Mesenchymal stem cell (in vitro differentiated cells and primary cell): ENCODE measurements at regions not wholly inside any gene's neighbourhood (a gene's known extent, or its start where the extent isn't known, plus 50 kb on each side); places are given as distances from the start of the nearest gene placed in this dataset.
A peak's percentile ranks its signal among the peaks of the same experiment; 100 is the strongest.

Experiments used
- DNase-seq: peaks from one replicate; pipeline ENCODE4 v3.0.0-alpha.2; 2013
- H2AFZ ChIP-seq: one replicate; pipeline ENCODE4 v1.6.1; 2013; ENCODE audit warnings: low read depth, mild to moderate bottlenecking, control low read depth, inconsistent platforms, low read length, moderate library complexity
- H2AK5ac ChIP-seq: 2 replicates; pipeline ENCODE4 v1.6.1; 2013; ENCODE audit warnings: low read length, moderate library complexity, mild to moderate bottlenecking, inconsistent platforms; ENCODE audit not compliant: severe bottlenecking
- H2BK120ac ChIP-seq: one replicate; pipeline ENCODE4 v1.6.1; 2013; ENCODE audit warnings: low read depth, mild to moderate bottlenecking, inconsistent platforms, low read length, moderate library complexity
- H2BK12ac ChIP-seq, 2 experiments: one replicate each; pipeline ENCODE4 v1.6.1; 2013; ENCODE audit warnings: inconsistent platforms in 2 of 2, low read length in 2 of 2, mild to moderate bottlenecking in 2 of 2, moderate library complexity in 2 of 2, control low read depth in 1 of 2
- H2BK15ac ChIP-seq: one replicate; pipeline ENCODE4 v1.6.1; 2013; ENCODE audit warnings: mild to moderate bottlenecking, low read depth, inconsistent platforms; ENCODE audit not compliant: poor library complexity, severe bottlenecking
- H2BK5ac ChIP-seq: 2 replicates; pipeline ENCODE4 v1.6.1; 2013; ENCODE audit warnings: low read depth, mild to moderate bottlenecking, low read length, control low read depth, inconsistent platforms; ENCODE audit not compliant: poor library complexity, severe bottlenecking
- H3K14ac ChIP-seq, 2 experiments: one replicate each; pipeline ENCODE4 v1.6.1; 2013; ENCODE audit warnings: inconsistent platforms in 2 of 2, low read length in 2 of 2, control low read depth in 1 of 2, mild to moderate bottlenecking in 1 of 2, moderate library complexity in 1 of 2
- H3K18ac ChIP-seq, 2 experiments: one replicate each; pipeline ENCODE4 v1.6.1; 2013; ENCODE audit warnings: inconsistent platforms in 2 of 2, low read length in 2 of 2, control low read depth in 1 of 2, low read depth in 1 of 2, mild to moderate bottlenecking in 1 of 2
- H3K23ac ChIP-seq, 2 experiments: one replicate each; pipeline ENCODE4 v1.6.1; 2013; ENCODE audit warnings: inconsistent platforms in 2 of 2, low read length in 2 of 2, mild to moderate bottlenecking in 2 of 2, moderate library complexity in 2 of 2, control low read depth in 1 of 2
- H3K27ac ChIP-seq: 2 replicates; pipeline ENCODE4 v1.5.1; 2013; ENCODE audit warnings: mild to moderate bottlenecking, moderate library complexity, low read length, control low read depth, inconsistent platforms; ENCODE audit not compliant: poor library complexity, severe bottlenecking
- H3K27me3 ChIP-seq, 2 experiments: 2 replicates each; pipeline versions ENCODE4 v1.6.1 to v1.7.0; 2013; ENCODE audit warnings: low read length in 2 of 2, mild to moderate bottlenecking in 2 of 2, moderate library complexity in 2 of 2, control low read depth in 1 of 2, inconsistent platforms in 1 of 2; ENCODE audit not compliant: control insufficient read depth in 1 of 2, insufficient read depth in 1 of 2
- H3K36me3 ChIP-seq, 2 experiments: 2 replicates each; pipeline versions ENCODE4 v1.6.1 to v1.7.0; 2013; ENCODE audit warnings: low read length in 2 of 2, control low read depth in 1 of 2, inconsistent platforms in 1 of 2, low read depth in 1 of 2, mild to moderate bottlenecking in 1 of 2; ENCODE audit not compliant: insufficient read depth in 2 of 2, control insufficient read depth in 1 of 2
- H3K4ac ChIP-seq, 2 experiments: one replicate each; pipeline ENCODE4 v1.6.1; 2013; ENCODE audit warnings: inconsistent platforms in 2 of 2, low read length in 2 of 2, mild to moderate bottlenecking in 2 of 2, moderate library complexity in 2 of 2, control low read depth in 1 of 2, low read depth in 1 of 2
- H3K4me1 ChIP-seq: 2 replicates; pipeline ENCODE4 v1.6.1; 2013; ENCODE audit warnings: low read depth, low read length, control low read depth; ENCODE audit not compliant: control insufficient read depth, insufficient read depth
- H3K4me2 ChIP-seq: 2 replicates; pipeline ENCODE4 v1.6.1; 2013; ENCODE audit warnings: low read length, mild to moderate bottlenecking, inconsistent platforms; ENCODE audit not compliant: poor library complexity, severe bottlenecking
- H3K4me3 ChIP-seq, 2 experiments: 2 replicates each; pipeline versions ENCODE4 v1.5.1 to v1.7.0; 2013; ENCODE audit warnings: low read length in 2 of 2, mild to moderate bottlenecking in 2 of 2, control low read depth in 1 of 2, low read depth in 1 of 2; ENCODE audit not compliant: insufficient read depth in 1 of 2
- H3K79me1 ChIP-seq: replicated peaks from 2 replicates; pipeline ENCODE4 v1.6.1; 2013; ENCODE audit warnings: mild to moderate bottlenecking, control low read depth, low read length, inconsistent platforms; ENCODE audit not compliant: poor library complexity, severe bottlenecking
- H3K9ac ChIP-seq: 2 replicates; pipeline ENCODE4 v1.7.0; 2013; ENCODE audit warnings: mild to moderate bottlenecking, low read length, moderate library complexity
- H3K9me3 ChIP-seq: 2 replicates; pipeline ENCODE4 v1.7.0; 2013; ENCODE audit warnings: mild to moderate bottlenecking, low read length; ENCODE audit not compliant: control insufficient read depth
- H4K8ac ChIP-seq: one replicate; pipeline ENCODE4 v1.6.1; 2013; ENCODE audit warnings: inconsistent platforms, mild to moderate bottlenecking, low read length, moderate library complexity
- H4K91ac ChIP-seq: one replicate; pipeline ENCODE4 v1.6.1; 2013; ENCODE audit warnings: mild to moderate bottlenecking, low read length, inconsistent platforms
- WGBS: methylation state at CpG from one replicate; pipeline ENCODE4 v1.1.7; 2013; ENCODE audit warnings: mixed read lengths; 5-methylcytosine and 5-hydroxymethylcytosine counted together

- Histone ChIP-seq H3K4me3 (peak overlapping the region in 1 of 2 experiments; percentile 52), H3K14ac (no peak overlapping the region), H3K4me1 (no peaks in the 10 kb centered on the region), H2AK5ac (no peak overlapping the region), H3K27me3 (no peaks in the 10 kb centered on the region), H3K36me3 (no peaks in the 10 kb centered on the region), H3K9ac (peak overlapping the region; percentile 77), H2BK15ac (no peak overlapping the region), H3K23ac (no peak overlapping the region), H2BK5ac (no peak overlapping the region), H3K4me2 (no peak overlapping the region), H2BK120ac (no peak overlapping the region), H3K18ac (no peak overlapping the region), H3K27ac (no peak overlapping the region), H4K91ac (no peak overlapping the region), H2BK12ac (no peak overlapping the region), H3K79me1 (no peaks in the 10 kb centered on the region), H3K4ac (no peak overlapping the region), H3K9me3 (peaks cover 5% of the 10 kb centered on the region), H2AFZ (no peak overlapping the region), H4K8ac (no peak overlapping the region)
- 95% methylated on average over 6 of the region's 6 CpGs for WGBS
- DNase-seq, result no peak
These were observed 90.4 kb upstream of the BMPER start for GRCh38 chr7:33814936-33815335.

GRCh38 chr7:33815336-33815735, 90.0 kb upstream of the BMPER start:
- Histone ChIP-seq H4K91ac (peak overlapping the region; percentile 2), H3K27ac (no peak overlapping the region), H3K4ac (peak overlapping the region in 1 of 2 experiments; percentile 2), H2BK12ac (no peak overlapping the region), H3K14ac (no peak overlapping the region), H2BK15ac (no peak overlapping the region), H3K23ac (no peak overlapping the region), H3K9me3 (peaks cover 6% of the 10 kb centered on the region), H3K18ac (no peak overlapping the region), H4K8ac (no peak overlapping the region), H3K4me3 (no peak overlapping the region), H3K36me3 (no peaks in the 10 kb centered on the region), H3K4me2 (no peak overlapping the region), H3K79me1 (no peaks in the 10 kb centered on the region), H3K4me1 (no peaks in the 10 kb centered on the region), H2AK5ac (no peak overlapping the region), H2BK120ac (no peak overlapping the region), H3K9ac (peak overlapping the region; percentile 77), H2AFZ (no peak overlapping the region), H3K27me3 (no peaks in the 10 kb centered on the region), H2BK5ac (no peak overlapping the region)
- WGBS, result 93% methylated on average over 3 of the region's 3 CpGs
- DNase-seq, result no peak

GRCh38 chr7:33816106-33816505, 89.2 kb upstream of the BMPER start:
- H3K9ac ChIP-seq, result no peak overlapping the region
- H4K8ac ChIP-seq, result no peak overlapping the region
- H3K27ac ChIP-seq, result no peak overlapping the region
- no peak overlapping the region for H3K4me3 ChIP-seq
- no peak overlapping the region for H4K91ac ChIP-seq
- H3K9me3 ChIP-seq, result peaks cover 6% of the 10 kb centered on the region
- DNase-seq, result no peak
- H3K4me2 ChIP-seq, result no peak overlapping the region
- no peak overlapping the region for H3K18ac ChIP-seq
- no peaks in the 10 kb centered on the region for H3K27me3 ChIP-seq
- no peak overlapping the region for H3K14ac ChIP-seq
- no peak overlapping the region for H3K23ac ChIP-seq
- no peaks in the 10 kb centered on the region for H3K4me1 ChIP-seq
- no peak overlapping the region for H2AFZ ChIP-seq
- no peak overlapping the region for H2BK5ac ChIP-seq
- H2BK12ac ChIP-seq, result no peak overlapping the region
- H3K4ac ChIP-seq, result no peak overlapping the region
- no peak overlapping the region for H2BK15ac ChIP-seq
- H3K79me1 ChIP-seq, result no peaks in the 10 kb centered on the region
- H2BK120ac ChIP-seq, result no peak overlapping the region
- no peaks in the 10 kb centered on the region for H3K36me3 ChIP-seq
- H2AK5ac ChIP-seq, result no peak overlapping the region

- H3K4ac ChIP-seq, result no peak overlapping the region
- H3K23ac ChIP-seq, result no peak overlapping the region
- H2AK5ac ChIP-seq, result no peak overlapping the region
- H3K14ac ChIP-seq, result no peak overlapping the region
- no peak overlapping the region for H3K9ac ChIP-seq
- H3K4me3 ChIP-seq, result no peak overlapping the region
- H3K18ac ChIP-seq, result no peak overlapping the region
- H3K36me3 ChIP-seq, result no peaks in the 10 kb centered on the region
- H2BK5ac ChIP-seq, result no peak overlapping the region
- H3K27me3 ChIP-seq, result no peaks in the 10 kb centered on the region
- DNase-seq, result no peak
- no peak overlapping the region for H4K8ac ChIP-seq
- H2BK12ac ChIP-seq, result no peak overlapping the region
- no peak overlapping the region for H4K91ac ChIP-seq
- H2BK120ac ChIP-seq, result no peak overlapping the region
- H3K9me3 ChIP-seq, result peaks cover 6% of the 10 kb centered on the region
- H2AFZ ChIP-seq, result no peak overlapping the region
- no peak overlapping the region for H3K27ac ChIP-seq
- peaks cover 2% of the 10 kb centered on the region for H3K4me1 ChIP-seq
- no peak overlapping the region for H3K4me2 ChIP-seq
- no peak overlapping the region for H2BK15ac ChIP-seq
- no peaks in the 10 kb centered on the region for H3K79me1 ChIP-seq
These were observed 85.7 kb upstream of the BMPER start for GRCh38 chr7:33819658-33820057.
